HG03139 (cell line): ENCODE measurements at regions not wholly inside any gene's neighbourhood (a gene's known extent, or its start where the extent isn't known, plus 50 kb on each side); places are given as distances from the start of the nearest gene placed in this dataset.
"Not testable (repeated sequence)": the region's sequence is repeated elsewhere in the genome, so short reads cannot be mapped to it uniquely, and the experiment has no call there.

ENCODE experiments used
- ATAC-seq: cut with Tn5 transposase; IDR thresholded peaks from one replicate; pipeline ENCODE4 v1.9.1; 2021; ENCODE audit not compliant: unreplicated experiment

- no peak for ATAC-seq
These were observed 589.1 kb upstream of the ANO3 start for GRCh38 chr11:25742800-25743199.

GRCh38 chr11:25755381-25755780, 576.5 kb upstream of the ANO3 start:
- ATAC-seq, result no peak

GRCh38 chr11:25755918-25756584, 575.9 kb upstream of the ANO3 start:
- ATAC-seq, result no peak

- no peak for ATAC-seq
These were observed 573.7 kb upstream of the ANO3 start for GRCh38 chr11:25758145-25758661.

- ATAC-seq, result no peak
These were observed 565.5 kb upstream of the ANO3 start for GRCh38 chr11:25766332-25767015.

- no peak for ATAC-seq
These were observed 562.6 kb upstream of the ANO3 start for GRCh38 chr11:25769287-25769686.

GRCh38 chr11:25771605-25772004, 560.3 kb upstream of the ANO3 start:
- ATAC-seq, result no peak

GRCh38 chr11:25775603-25776002, 556.3 kb upstream of the ANO3 start:
- no peak for ATAC-seq

- ATAC-seq, result no peak
These were observed 555.7 kb upstream of the ANO3 start for GRCh38 chr11:25776238-25776637.

- no peak for ATAC-seq
These were observed 554.6 kb upstream of the ANO3 start for GRCh38 chr11:25777343-25777742.

- no peak for ATAC-seq
These were observed 552.9 kb upstream of the ANO3 start for GRCh38 chr11:25779033-25779432.

GRCh38 chr11:25787416-25787815, 544.5 kb upstream of the ANO3 start:
- ATAC-seq, result no peak

- ATAC-seq, result no peak
These were observed 541.5 kb upstream of the ANO3 start for GRCh38 chr11:25790396-25790795.

- ATAC-seq, result no peak
These were observed 538.3 kb upstream of the ANO3 start for GRCh38 chr11:25793637-25794036.

GRCh38 chr11:25794804-25795203, 537.1 kb upstream of the ANO3 start:
- ATAC-seq, result no peak

- no peak for ATAC-seq
These were observed 515.5 kb upstream of the ANO3 start for GRCh38 chr11:25816411-25816810.

- no peak for ATAC-seq
These were observed 507.2 kb upstream of the ANO3 start for GRCh38 chr11:25824688-25825087.

GRCh38 chr11:25831485-25831884, 500.4 kb upstream of the ANO3 start:
- not testable (repeated sequence) for ATAC-seq

- ATAC-seq, result no peak
These were observed 492.9 kb upstream of the ANO3 start for GRCh38 chr11:25838918-25839625.

- no peak for ATAC-seq
These were observed 487.1 kb upstream of the ANO3 start for GRCh38 chr11:25844811-25845210.

- no peak for ATAC-seq
These were observed 476.0 kb upstream of the ANO3 start for GRCh38 chr11:25855916-25856315.

GRCh38 chr11:25859776-25860175, 472.2 kb upstream of the ANO3 start:
- ATAC-seq, result no peak
